ENCODE measurements at regions not wholly inside any gene's neighbourhood (a gene's known extent, or its start where the extent isn't known, plus 50 kb on each side); places are given as distances from the start of the nearest gene placed in this dataset.
"Not testable (repeated sequence)": the region's sequence is repeated elsewhere in the genome, so short reads cannot be mapped to it uniquely, and the experiment has no call there.

DNA sequence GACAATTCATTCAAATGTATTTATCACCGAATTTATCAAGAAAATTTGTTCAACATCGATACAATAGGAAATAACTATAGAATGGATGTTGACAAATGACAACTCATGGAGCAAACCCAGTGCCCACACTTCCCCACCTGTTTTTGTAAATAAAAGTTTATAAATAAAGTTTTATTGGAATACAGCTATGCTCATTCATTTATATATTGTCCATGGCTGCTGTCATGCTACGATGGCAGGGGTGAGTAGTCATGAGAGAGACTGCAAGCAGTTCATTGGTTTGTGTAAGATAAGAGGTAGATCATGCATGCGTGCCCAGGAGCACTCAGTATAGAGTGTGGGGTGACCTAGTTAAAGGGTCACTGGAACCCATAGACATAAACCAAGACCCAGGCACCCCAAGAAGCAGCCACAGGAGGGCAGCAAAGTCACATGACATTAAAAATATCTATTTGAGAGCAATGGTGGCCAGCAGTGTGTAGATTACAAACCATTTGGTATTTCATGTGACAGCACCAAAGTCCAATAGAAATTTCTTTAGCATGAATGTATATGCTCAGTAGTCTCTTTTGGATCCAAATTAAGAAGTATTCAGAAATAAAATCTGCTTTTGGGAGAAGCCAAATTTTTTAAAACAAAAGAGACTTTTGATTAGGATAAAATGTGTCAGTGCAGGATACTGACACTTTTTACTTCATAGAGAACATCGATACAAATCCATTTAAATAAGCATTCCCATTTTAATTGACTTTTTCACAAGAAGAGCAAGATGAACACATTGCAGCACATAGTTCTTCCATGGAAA is 794.8 kb downstream of the MCTP2 start:
- peak; percentile 43 for DNase-seq

DNA sequence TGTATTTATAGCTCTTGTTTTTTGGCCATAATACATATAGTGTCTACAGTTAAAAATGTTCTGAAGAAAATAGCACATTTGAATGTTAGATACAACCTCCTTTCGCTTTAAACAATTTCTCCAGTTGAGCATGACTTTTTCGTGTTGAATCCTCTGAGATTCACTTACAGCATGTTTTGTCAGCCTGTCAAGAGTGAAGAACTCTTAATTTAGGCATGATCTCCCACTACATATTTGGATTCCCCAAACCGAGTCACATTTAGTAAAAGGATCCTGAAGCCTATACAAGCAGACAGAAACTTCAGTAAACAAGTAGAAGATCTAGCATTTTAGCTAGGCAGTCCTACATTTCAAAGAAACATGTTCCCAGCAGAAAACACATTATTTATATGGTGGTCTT is 796.6 kb downstream of the MCTP2 start:
- no peaks in the 10 kb centered on the region for H3K27me3 ChIP-seq

More for the DNA sequence above, 794.8 kb downstream of the MCTP2 start:
- Histone ChIP-seq H3K4me1 (no peaks in the 10 kb centered on the region), H3K9me3 (no peaks in the 10 kb centered on the region), H3K4me3 (ENCODE audit: low read depth, low read length) (no peak overlapping the region), H3K36me3 (no peaks in the 10 kb centered on the region), H3K27me3 (no peaks in the 10 kb centered on the region)
- peak; percentile 60 for TF ChIP-seq CTCF (IDR thresholded peaks at IDR 0.05; ENCODE audit: low read depth, low read length)

GRCh38 chr15:95032156-95032555 is 800.8 kb downstream of the MCTP2 start:
- no peak overlapping the region for H3K4me3 ChIP-seq (ENCODE audit: low read depth, low read length)
- H3K36me3 ChIP-seq = no peaks in the 10 kb centered on the region
- H3K4me1 ChIP-seq = no peaks in the 10 kb centered on the region
- DNase-seq = no peak
- H3K9me3 ChIP-seq = no peaks in the 10 kb centered on the region
- TF ChIP-seq CTCF (IDR thresholded peaks at IDR 0.05; ENCODE audit: low read depth, low read length) = no peak
- H3K27me3 ChIP-seq = no peaks in the 10 kb centered on the region

More for the DNA sequence above, 796.6 kb downstream of the MCTP2 start:
- H3K4me3 ChIP-seq (ENCODE audit: low read depth, low read length) = no peak overlapping the region
- no peaks in the 10 kb centered on the region for H3K9me3 ChIP-seq
- DNase-seq = no peak
- no peak for TF ChIP-seq CTCF (IDR thresholded peaks at IDR 0.05; ENCODE audit: low read depth, low read length)
- H3K36me3 ChIP-seq = no peaks in the 10 kb centered on the region
- H3K4me1 ChIP-seq = no peaks in the 10 kb centered on the region

DNA sequence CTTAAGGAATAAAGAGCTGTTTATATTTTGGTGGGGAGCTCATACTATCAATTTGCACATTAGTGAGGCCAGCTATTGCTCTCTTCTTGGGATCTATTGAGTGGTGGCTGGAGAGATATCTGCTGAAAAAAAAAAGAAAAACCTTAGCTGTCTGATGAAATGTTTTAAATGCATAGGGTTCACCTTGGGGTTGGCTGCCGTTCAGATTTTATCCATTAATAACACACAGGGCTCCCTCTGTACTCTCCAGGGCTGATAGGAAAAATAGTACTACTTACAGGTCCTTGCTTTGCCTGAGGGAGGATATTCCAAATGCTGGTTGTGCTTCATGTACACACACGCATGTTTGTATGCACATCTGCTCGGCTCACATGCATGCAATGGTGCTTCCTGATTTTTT is 803.7 kb downstream of the MCTP2 start:
- Histone ChIP-seq H3K4me1 (no peaks in the 10 kb centered on the region), H3K9me3 (no peaks in the 10 kb centered on the region), H3K36me3 (no peaks in the 10 kb centered on the region), H3K27me3 (no peaks in the 10 kb centered on the region), H3K4me3 (ENCODE audit: low read depth, low read length) (no peak overlapping the region)
- TF ChIP-seq CTCF (IDR thresholded peaks at IDR 0.05; ENCODE audit: low read depth, low read length) = no peak
- no peak for DNase-seq

- H3K4me3 ChIP-seq (ENCODE audit: low read depth, low read length) = no peak overlapping the region
- no peak for TF ChIP-seq CTCF (IDR thresholded peaks at IDR 0.05; ENCODE audit: low read depth, low read length)
- no peaks in the 10 kb centered on the region for H3K36me3 ChIP-seq
- H3K4me1 ChIP-seq = no peaks in the 10 kb centered on the region
- no peaks in the 10 kb centered on the region for H3K9me3 ChIP-seq
- no peaks in the 10 kb centered on the region for H3K27me3 ChIP-seq
- DNase-seq = no peak
Measured at GRCh38 chr15:95041297-95041696, 809.9 kb downstream of the MCTP2 start.

DNA sequence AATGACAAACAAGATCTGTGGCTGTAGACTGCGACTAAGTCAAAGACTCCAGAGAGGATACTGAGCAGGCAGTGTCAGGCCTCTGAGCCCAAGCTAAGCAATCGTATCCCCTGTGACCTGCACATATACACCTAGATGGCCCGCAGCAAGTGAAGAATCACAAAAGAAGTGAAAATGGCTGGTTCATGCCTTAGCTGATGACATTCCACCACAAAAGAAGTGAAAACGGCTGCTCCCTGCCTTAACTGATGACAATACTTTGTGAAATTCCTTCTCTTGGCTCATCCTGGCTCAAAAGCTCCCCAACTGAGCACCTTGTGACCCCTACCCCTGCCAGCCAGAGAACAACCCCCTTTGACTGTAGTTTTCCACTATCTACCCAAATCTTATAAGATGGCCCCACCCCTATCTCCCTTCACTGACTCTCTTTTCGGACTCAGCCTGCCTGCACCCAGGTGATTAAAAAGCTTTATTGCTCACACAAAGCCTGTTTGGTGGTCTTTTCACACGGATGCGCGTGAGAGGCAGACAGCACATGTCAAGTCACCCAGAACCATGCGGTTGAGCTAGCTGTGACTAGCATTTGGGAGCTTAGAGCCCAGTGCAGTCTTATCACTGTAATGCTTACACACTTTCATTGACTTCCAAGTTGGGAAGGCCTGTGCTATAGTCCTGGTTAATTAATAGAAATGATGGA is 812.0 kb downstream of the MCTP2 start:
- not testable (repeated sequence) for H3K9me3 ChIP-seq; H3K36me3 ChIP-seq; H3K4me3 ChIP-seq (ENCODE audit: low read depth, low read length); H3K27me3 ChIP-seq; H3K4me1 ChIP-seq; DNase-seq
